ENCODE measurements at regions not wholly inside any gene's neighbourhood (a gene's known extent, or its start where the extent isn't known, plus 50 kb on each side); places are given as distances from the start of the nearest gene placed in this dataset.

DNA sequence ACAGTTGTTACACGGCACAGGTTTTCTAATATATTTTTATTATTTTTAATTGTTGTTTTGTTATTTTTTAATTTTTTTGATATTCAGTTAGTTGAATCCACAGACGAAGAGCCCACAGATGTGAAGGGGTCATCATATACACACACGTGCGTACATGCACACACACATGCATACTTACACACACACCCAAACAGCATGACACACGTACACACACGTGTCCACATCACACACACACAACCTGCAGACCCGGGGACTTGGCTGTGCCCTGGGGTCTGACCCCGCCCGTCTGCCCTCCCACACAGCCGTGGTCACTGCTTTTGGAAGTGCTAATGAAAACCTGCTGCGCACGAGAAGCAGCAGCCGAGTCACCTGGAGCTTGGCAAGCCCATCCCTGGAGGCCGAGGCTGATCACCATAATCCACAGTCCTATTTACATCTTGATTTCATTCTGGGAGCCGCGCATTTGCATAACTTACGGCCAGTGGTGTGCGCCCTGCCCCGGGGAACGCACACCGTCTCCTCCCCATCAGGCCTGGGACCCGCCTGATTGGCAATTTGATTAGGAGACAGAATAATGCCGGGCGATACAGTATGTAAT, 110.3 kb downstream of the BRD1 start:
- H3K36me3 ChIP-seq (ENCODE audit: control insufficient read depth in 2 of 2, insufficient read depth in 1 of 2, low read length in 2 of 2), result no peaks in the 10 kb centered on the region
- H3K27ac ChIP-seq (ENCODE audit: extremely low read depth, low read depth, low read length), result no peak overlapping the region
- ChIA-PET CTCF (no interaction called here), POLR2A (no interaction called here)
- no peaks in the 10 kb centered on the region for H3K4me1 ChIP-seq (ENCODE audit: control insufficient read depth, insufficient read depth, low read length)
- no peak for TF ChIP-seq ZNF544 (tag by site-specific recombination; IDR thresholded peaks at IDR 0.05)
- no peak for TF ChIP-seq ZNF24 (tag by site-specific recombination; IDR thresholded peaks at IDR 0.05)
- TF ChIP-seq ZNF354C (tag by site-specific recombination; IDR thresholded peaks at IDR 0.05; ENCODE audit: borderline replicate concordance, low read depth), result no peak
- TF ChIP-seq, protein P1, sequence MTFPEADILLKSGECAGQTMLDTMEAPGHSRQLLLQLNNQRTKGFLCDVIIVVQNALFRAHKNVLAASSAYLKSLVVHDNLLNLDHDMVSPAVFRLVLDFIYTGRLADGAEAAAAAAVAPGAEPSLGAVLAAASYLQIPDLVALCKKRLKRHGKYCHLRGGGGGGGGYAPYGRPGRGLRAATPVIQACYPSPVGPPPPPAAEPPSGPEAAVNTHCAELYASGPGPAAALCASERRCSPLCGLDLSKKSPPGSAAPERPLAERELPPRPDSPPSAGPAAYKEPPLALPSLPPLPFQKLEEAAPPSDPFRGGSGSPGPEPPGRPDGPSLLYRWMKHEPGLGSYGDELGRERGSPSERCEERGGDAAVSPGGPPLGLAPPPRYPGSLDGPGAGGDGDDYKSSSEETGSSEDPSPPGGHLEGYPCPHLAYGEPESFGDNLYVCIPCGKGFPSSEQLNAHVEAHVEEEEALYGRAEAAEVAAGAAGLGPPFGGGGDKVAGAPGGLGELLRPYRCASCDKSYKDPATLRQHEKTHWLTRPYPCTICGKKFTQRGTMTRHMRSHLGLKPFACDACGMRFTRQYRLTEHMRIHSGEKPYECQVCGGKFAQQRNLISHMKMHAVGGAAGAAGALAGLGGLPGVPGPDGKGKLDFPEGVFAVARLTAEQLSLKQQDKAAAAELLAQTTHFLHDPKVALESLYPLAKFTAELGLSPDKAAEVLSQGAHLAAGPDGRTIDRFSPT (tag by site-specific recombination; IDR thresholded peaks at IDR 0.05), result no peak
- TF ChIP-seq ZNF211 (tag by site-specific recombination; IDR thresholded peaks at IDR 0.05; ENCODE audit: low read depth), result no peak
- no peak for TF ChIP-seq ZNF133 (tag by site-specific recombination; IDR thresholded peaks at IDR 0.05)
- TF ChIP-seq, protein P2, sequence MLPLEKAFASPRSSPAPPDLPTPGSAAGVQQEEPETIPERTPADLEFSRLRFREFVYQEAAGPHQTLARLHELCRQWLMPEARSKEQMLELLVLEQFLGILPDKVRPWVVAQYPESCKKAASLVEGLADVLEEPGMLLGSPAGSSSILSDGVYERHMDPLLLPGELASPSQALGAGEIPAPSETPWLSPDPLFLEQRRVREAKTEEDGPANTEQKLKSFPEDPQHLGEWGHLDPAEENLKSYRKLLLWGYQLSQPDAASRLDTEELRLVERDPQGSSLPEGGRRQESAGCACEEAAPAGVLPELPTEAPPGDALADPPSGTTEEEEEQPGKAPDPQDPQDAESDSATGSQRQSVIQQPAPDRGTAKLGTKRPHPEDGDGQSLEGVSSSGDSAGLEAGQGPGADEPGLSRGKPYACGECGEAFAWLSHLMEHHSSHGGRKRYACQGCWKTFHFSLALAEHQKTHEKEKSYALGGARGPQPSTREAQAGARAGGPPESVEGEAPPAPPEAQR (tag by site-specific recombination; IDR thresholded peaks at IDR 0.05), result no peak
- TF ChIP-seq ZNF140 (tag by site-specific recombination; IDR thresholded peaks at IDR 0.05), result no peak
- TF ChIP-seq, protein P3, sequence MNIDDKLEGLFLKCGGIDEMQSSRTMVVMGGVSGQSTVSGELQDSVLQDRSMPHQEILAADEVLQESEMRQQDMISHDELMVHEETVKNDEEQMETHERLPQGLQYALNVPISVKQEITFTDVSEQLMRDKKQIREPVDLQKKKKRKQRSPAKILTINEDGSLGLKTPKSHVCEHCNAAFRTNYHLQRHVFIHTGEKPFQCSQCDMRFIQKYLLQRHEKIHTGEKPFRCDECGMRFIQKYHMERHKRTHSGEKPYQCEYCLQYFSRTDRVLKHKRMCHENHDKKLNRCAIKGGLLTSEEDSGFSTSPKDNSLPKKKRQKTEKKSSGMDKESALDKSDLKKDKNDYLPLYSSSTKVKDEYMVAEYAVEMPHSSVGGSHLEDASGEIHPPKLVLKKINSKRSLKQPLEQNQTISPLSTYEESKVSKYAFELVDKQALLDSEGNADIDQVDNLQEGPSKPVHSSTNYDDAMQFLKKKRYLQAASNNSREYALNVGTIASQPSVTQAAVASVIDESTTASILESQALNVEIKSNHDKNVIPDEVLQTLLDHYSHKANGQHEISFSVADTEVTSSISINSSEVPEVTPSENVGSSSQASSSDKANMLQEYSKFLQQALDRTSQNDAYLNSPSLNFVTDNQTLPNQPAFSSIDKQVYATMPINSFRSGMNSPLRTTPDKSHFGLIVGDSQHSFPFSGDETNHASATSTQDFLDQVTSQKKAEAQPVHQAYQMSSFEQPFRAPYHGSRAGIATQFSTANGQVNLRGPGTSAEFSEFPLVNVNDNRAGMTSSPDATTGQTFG (tag by site-specific recombination; IDR thresholded peaks at IDR 0.05; ENCODE audit: borderline replicate concordance), result no peak
- TF ChIP-seq, protein P4, sequence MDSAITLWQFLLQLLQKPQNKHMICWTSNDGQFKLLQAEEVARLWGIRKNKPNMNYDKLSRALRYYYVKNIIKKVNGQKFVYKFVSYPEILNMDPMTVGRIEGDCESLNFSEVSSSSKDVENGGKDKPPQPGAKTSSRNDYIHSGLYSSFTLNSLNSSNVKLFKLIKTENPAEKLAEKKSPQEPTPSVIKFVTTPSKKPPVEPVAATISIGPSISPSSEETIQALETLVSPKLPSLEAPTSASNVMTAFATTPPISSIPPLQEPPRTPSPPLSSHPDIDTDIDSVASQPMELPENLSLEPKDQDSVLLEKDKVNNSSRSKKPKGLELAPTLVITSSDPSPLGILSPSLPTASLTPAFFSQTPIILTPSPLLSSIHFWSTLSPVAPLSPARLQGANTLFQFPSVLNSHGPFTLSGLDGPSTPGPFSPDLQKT (IDR thresholded peaks at IDR 0.05; ENCODE audit: borderline replicate concordance, low read depth, low read length), result no peak
- TF ChIP-seq, protein P5, sequence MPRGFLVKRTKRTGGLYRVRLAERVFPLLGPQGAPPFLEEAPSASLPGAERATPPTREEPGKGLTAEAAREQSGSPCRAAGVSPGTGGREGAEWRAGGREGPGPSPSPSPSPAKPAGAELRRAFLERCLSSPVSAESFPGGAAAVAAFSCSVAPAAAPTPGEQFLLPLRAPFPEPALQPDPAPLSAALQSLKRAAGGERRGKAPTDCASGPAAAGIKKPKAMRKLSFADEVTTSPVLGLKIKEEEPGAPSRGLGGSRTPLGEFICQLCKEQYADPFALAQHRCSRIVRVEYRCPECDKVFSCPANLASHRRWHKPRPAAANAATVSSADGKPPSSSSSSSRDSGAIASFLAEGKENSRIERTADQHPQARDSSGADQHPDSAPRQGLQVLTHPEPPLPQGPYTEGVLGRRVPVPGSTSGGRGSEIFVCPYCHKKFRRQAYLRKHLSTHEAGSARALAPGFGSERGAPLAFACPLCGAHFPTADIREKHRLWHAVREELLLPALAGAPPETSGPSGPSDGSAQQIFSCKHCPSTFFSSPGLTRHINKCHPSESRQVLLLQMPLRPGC (tag by site-specific recombination; IDR thresholded peaks at IDR 0.05), result no peak
- TF ChIP-seq, protein P6, sequence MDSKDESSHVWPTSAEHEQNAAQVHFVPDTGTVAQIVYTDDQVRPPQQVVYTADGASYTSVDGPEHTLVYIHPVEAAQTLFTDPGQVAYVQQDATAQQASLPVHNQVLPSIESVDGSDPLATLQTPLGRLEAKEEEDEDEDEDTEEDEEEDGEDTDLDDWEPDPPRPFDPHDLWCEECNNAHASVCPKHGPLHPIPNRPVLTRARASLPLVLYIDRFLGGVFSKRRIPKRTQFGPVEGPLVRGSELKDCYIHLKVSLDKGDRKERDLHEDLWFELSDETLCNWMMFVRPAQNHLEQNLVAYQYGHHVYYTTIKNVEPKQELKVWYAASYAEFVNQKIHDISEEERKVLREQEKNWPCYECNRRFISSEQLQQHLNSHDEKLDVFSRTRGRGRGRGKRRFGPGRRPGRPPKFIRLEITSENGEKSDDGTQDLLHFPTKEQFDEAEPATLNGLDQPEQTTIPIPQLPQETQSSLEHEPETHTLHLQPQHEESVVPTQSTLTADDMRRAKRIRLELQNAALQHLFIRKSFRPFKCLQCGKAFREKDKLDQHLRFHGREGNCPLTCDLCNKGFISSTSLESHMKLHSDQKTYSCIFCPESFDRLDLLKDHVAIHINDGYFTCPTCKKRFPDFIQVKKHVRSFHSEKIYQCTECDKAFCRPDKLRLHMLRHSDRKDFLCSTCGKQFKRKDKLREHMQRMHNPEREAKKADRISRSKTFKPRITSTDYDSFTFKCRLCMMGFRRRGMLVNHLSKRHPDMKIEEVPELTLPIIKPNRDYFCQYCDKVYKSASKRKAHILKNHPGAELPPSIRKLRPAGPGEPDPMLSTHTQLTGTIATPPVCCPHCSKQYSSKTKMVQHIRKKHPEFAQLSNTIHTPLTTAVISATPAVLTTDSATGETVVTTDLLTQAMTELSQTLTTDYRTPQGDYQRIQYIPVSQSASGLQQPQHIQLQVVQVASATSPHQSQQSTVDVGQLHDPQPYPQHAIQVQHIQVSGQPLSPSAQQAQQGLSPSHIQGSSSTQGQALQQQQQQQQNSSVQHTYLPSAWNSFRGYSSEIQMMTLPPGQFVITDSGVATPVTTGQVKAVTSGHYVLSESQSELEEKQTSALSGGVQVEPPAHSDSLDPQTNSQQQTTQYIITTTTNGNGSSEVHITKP (tag by site-specific recombination; IDR thresholded peaks at IDR 0.05), result no peak
- no peak for TF ChIP-seq ZSCAN30 (tag by site-specific recombination; IDR thresholded peaks at IDR 0.05)
- TF ChIP-seq ZNF221 (tag by site-specific recombination; IDR thresholded peaks at IDR 0.05; ENCODE audit: borderline replicate concordance), result no peak
- TF ChIP-seq ZNF426 (tag by site-specific recombination; IDR thresholded peaks at IDR 0.05), result no peak
- TF ChIP-seq GFI1B (tag by site-specific recombination; IDR thresholded peaks at IDR 0.05), result no peak
- TF ChIP-seq ZNF132 (tag by site-specific recombination; IDR thresholded peaks at IDR 0.05; ENCODE audit: borderline replicate concordance), result no peak
- H3K4me3 ChIP-seq (ENCODE audit: low read depth, low read length), result no peak overlapping the region
- H3K9me3 ChIP-seq (ENCODE audit: control insufficient read depth, insufficient read depth, low read depth, low read length), result no peaks in the 10 kb centered on the region
